ENCODE measurements at regions not wholly inside any gene's neighbourhood (a gene's known extent, or its start where the extent isn't known, plus 50 kb on each side); places are given as distances from the start of the nearest gene placed in this dataset.

DNA sequence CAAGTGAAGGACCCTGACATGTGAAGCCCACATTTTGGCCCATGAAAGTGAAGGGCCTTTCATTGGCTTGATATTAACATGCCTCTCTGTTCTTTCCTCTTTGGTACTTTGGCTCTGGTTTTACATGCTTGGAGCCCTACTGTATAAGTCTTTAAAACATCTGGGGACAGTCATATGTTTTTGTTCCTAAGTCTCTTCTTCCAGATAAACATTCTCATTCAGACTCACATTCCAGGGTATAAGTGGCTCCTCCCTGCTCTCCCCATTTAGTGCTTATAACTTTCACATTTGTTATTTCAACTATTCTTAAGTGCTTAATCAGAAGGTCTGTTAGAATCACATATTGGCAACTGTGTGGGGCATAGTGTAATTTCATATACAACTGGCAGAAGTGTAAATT, 1932.2 kb upstream of the CELF4 start:
- Mint-ChIP-seq H3K27me3 (ENCODE audit: low read depth) (no peaks in the 10 kb centered on the region), H3K9me3 (no peaks in the 10 kb centered on the region), H3K27ac (no peak overlapping the region), H3K4me3 (no peak overlapping the region), H3K4me1 (ENCODE audit: low read depth) (no peaks in the 10 kb centered on the region), H3K36me3 (ENCODE audit: low read depth) (no peaks in the 10 kb centered on the region)

DNA sequence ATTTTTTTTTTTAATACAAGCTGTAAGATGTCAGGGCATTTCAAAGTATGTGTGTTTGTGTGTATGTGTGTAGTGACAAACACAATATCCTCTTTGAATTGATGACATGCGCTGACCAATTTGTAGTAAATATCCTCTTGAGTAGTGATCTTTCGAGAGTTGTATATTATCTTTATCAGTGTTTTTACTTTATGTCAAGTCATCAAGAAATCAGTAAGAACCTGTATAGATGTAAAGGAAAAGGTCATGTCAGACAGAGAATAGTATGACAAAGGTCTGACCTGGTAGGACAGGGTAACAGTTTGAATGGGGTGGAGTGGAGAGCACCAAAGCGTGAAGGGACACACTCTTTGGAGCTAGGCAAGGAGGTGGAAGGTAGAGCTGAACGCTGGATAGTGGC, 1931.4 kb upstream of the CELF4 start:
- Mint-ChIP-seq H3K4me1 (ENCODE audit: low read depth) (no peaks in the 10 kb centered on the region), H3K36me3 (ENCODE audit: low read depth) (no peaks in the 10 kb centered on the region), H3K27ac (no peak overlapping the region), H3K9me3 (peaks cover 6% of the 10 kb centered on the region), H3K4me3 (no peak overlapping the region), H3K27me3 (ENCODE audit: low read depth) (no peaks in the 10 kb centered on the region)

- Mint-ChIP-seq H3K27ac (no peak overlapping the region), H3K36me3 (ENCODE audit: low read depth) (no peaks in the 10 kb centered on the region), H3K9me3 (peaks cover 13% of the 10 kb centered on the region), H3K27me3 (ENCODE audit: low read depth) (no peaks in the 10 kb centered on the region), H3K4me3 (no peak overlapping the region), H3K4me1 (ENCODE audit: low read depth) (no peaks in the 10 kb centered on the region)
Measured at GRCh38 chr18:39494211-39494896, 1928.8 kb upstream of the CELF4 start.

DNA sequence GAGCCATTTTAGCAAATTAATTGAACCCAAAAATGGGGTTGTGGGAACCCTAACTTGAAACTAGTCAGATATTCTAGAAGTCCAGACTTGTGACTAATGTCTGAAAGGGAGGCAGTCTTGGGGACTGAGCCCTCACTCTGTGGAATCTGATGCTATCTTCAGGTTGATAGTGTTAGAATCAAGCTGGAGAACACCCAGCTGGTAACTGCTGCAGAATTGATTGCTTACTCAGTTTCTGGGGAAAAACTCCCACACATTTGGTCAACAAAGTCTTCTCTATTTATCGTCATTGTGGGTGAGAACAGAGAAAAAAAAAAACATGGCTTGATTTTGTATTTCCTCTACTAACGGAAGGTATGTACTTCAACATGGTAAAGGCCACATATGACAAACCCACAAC, 1925.8 kb upstream of the CELF4 start:
- no peaks in the 10 kb centered on the region for H3K4me1 Mint-ChIP-seq (ENCODE audit: low read depth)
- no peak overlapping the region for H3K27ac Mint-ChIP-seq
- no peaks in the 10 kb centered on the region for H3K36me3 Mint-ChIP-seq (ENCODE audit: low read depth)
- H3K9me3 Mint-ChIP-seq = peaks cover 13% of the 10 kb centered on the region
- H3K27me3 Mint-ChIP-seq (ENCODE audit: low read depth) = no peaks in the 10 kb centered on the region
- H3K4me3 Mint-ChIP-seq = no peak overlapping the region

DNA sequence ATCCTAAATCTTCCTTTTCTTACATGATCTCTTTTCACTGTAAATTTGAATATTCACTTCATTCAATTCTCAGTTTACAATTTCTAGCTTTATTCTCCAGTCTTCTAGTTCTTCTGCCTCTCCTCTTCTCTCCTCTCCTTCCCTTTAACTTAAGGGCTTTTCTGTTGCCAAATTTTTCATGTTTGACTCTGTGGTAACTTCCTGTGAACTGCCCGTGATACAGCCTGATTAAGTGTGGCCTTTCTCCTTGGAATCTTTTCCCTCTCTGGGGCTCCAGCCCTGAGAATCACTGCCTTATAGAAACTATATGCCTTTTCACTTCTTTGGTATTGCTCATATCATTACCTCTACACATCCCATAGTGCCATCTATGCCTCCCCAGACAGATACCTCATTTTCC, 1923.8 kb upstream of the CELF4 start:
- H3K27me3 Mint-ChIP-seq (ENCODE audit: low read depth) = no peaks in the 10 kb centered on the region

DNA sequence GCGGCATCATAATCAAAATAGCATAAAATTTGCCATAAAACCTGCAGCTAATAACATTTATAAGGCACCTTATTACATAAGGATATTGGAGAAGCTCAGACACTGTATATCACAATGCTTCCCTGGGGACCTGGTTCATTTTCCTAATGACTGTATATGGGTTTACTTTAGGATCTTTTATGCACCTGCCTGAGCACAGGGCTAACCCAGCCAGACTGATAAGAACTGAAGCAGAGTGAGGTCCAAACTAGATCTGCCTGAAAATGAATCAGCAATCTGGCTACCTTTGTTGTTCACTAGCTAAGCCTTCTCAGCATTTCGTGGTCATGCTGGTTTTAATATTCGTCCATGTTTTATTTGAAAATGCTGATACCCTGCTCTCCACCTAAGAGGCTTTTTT, 1922.3 kb upstream of the CELF4 start:
- H3K27me3 Mint-ChIP-seq (ENCODE audit: low read depth) = no peaks in the 10 kb centered on the region
- no peak overlapping the region for H3K4me3 Mint-ChIP-seq

More for the DNA sequence above, 1923.8 kb upstream of the CELF4 start:
- H3K4me1 Mint-ChIP-seq (ENCODE audit: low read depth) = no peaks in the 10 kb centered on the region
- no peak overlapping the region for H3K27ac Mint-ChIP-seq
- H3K4me3 Mint-ChIP-seq = no peak overlapping the region
- H3K36me3 Mint-ChIP-seq (ENCODE audit: low read depth) = no peaks in the 10 kb centered on the region
- H3K9me3 Mint-ChIP-seq = peaks cover 13% of the 10 kb centered on the region

DNA sequence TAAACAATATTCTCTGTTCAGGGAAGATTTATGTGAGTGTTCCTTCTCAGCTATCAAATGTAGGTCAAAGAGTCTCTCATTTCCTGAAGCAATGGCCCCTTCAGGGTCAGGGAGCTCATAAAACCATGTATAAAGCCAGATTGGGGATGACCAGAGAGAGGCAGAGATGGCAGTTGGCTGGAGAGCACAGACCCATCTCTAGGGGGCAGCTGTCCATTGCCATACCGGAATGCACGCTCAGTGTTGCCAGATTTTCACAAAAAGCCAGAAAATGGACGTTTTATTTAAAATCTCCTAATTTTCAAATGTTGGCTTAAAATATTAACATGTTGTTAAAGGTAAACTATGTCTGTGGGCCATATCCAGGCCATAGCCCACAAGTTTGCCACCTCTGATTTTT, 1920.7 kb upstream of the CELF4 start:
- Mint-ChIP-seq H3K9me3 (peaks cover 7% of the 10 kb centered on the region), H3K4me3 (no peak overlapping the region), H3K36me3 (ENCODE audit: low read depth) (no peaks in the 10 kb centered on the region), H3K27ac (no peak overlapping the region), H3K4me1 (ENCODE audit: low read depth) (no peaks in the 10 kb centered on the region), H3K27me3 (ENCODE audit: low read depth) (no peaks in the 10 kb centered on the region)

More for the DNA sequence above, 1922.3 kb upstream of the CELF4 start:
- H3K27ac Mint-ChIP-seq = no peak overlapping the region
- H3K36me3 Mint-ChIP-seq (ENCODE audit: low read depth) = no peaks in the 10 kb centered on the region
- H3K9me3 Mint-ChIP-seq = peaks cover 13% of the 10 kb centered on the region
- H3K4me1 Mint-ChIP-seq (ENCODE audit: low read depth) = no peaks in the 10 kb centered on the region

GRCh38 chr18:39485696-39486095, 1920.1 kb upstream of the CELF4 start:
- no peaks in the 10 kb centered on the region for H3K4me1 Mint-ChIP-seq (ENCODE audit: low read depth)

GRCh38 chr18:39481281-39481680, 1915.7 kb upstream of the CELF4 start:
- H3K27ac Mint-ChIP-seq = no peak overlapping the region
- H3K27me3 Mint-ChIP-seq (ENCODE audit: low read depth) = no peaks in the 10 kb centered on the region
- H3K9me3 Mint-ChIP-seq = no peaks in the 10 kb centered on the region
- H3K36me3 Mint-ChIP-seq (ENCODE audit: low read depth) = no peaks in the 10 kb centered on the region
- H3K4me1 Mint-ChIP-seq (ENCODE audit: low read depth) = no peaks in the 10 kb centered on the region
- H3K4me3 Mint-ChIP-seq = no peak overlapping the region

More at GRCh38 chr18:39485696-39486095, 1920.1 kb upstream of the CELF4 start:
- peaks cover 6% of the 10 kb centered on the region for H3K9me3 Mint-ChIP-seq
- no peak overlapping the region for H3K27ac Mint-ChIP-seq
- no peaks in the 10 kb centered on the region for H3K36me3 Mint-ChIP-seq (ENCODE audit: low read depth)
- H3K4me3 Mint-ChIP-seq = no peak overlapping the region
- no peaks in the 10 kb centered on the region for H3K27me3 Mint-ChIP-seq (ENCODE audit: low read depth)

DNA sequence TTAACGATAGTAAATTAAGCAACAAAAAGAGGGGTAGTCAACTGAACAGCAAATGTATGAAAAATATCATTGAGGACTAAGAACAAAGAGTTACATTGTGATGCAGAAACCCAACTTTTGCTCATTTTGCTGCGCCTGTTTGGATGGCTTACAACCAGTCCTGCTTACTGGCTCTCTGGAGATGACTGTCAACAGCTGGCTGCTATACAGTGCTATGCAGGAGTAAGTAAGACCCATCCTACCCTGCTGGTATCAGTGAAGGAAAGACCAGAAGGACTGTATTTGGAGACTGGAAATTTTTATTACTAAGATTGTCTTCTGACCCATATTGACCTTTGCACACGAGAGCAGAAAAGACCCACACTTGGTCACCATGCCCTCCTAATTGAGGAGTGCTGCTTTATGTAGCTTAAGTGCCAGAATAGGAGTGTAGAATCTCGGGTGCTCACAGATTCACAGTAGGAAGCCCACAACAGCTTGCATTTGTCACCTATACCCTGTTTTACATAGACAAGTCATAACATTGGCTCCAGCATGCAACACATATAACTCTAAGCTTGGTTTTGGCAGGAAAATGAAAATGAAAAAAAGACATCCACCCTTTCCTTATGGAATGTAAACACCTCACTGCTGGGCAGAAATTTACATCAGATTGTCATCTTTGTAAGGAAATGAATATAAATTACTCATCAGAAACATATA, 1915.0 kb upstream of the CELF4 start:
- Mint-ChIP-seq H3K9me3 (no peaks in the 10 kb centered on the region), H3K36me3 (ENCODE audit: low read depth) (no peaks in the 10 kb centered on the region), H3K27ac (no peak overlapping the region), H3K4me1 (ENCODE audit: low read depth) (no peaks in the 10 kb centered on the region), H3K4me3 (no peak overlapping the region), H3K27me3 (ENCODE audit: low read depth) (no peaks in the 10 kb centered on the region)

DNA sequence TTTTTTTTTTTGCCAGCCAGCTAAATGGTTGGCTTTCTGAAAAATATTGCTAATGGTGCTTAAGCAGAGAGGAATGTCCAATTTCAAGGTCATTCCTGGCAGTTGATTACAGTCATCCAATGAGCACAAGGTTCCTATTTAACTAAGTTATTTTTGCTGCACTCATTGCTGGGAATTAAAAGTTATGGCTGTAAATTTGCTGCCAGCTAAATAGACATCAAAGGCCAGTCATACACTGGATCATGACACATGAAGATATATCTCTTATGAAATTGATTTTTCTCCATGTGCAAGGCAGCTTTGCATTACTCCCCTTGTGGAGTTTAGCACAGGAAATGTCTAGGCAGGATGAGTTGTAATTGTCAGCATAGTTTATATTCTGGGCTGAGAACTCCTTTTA, 1898.4 kb upstream of the CELF4 start:
- H3K36me3 Mint-ChIP-seq (ENCODE audit: low read depth) = no peaks in the 10 kb centered on the region
- H3K9me3 Mint-ChIP-seq = no peaks in the 10 kb centered on the region
- no peaks in the 10 kb centered on the region for H3K4me1 Mint-ChIP-seq (ENCODE audit: low read depth)
- no peak overlapping the region for H3K27ac Mint-ChIP-seq
- no peaks in the 10 kb centered on the region for H3K27me3 Mint-ChIP-seq (ENCODE audit: low read depth)
- no peak overlapping the region for H3K4me3 Mint-ChIP-seq

DNA sequence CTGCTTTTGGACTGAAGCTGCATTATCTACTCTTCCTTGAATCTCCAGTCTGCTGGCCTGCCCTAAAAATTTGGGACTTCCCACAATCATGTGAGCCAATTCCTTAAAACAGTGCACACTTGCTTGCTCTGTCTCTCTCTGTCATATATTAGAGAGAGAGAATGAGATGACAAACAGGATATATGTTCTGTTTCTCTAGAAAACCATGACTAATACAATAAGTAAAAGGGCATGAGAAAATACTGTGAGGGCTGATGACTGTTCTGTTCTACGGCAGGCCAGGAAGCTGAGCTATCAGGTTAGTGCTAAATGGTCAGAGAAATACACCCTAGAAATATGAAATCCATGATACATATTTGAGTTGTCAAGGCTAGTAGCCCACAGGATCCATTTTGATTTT, 1896.8 kb upstream of the CELF4 start:
- no peak overlapping the region for H3K4me3 Mint-ChIP-seq
- no peaks in the 10 kb centered on the region for H3K27me3 Mint-ChIP-seq (ENCODE audit: low read depth)
- H3K36me3 Mint-ChIP-seq (ENCODE audit: low read depth) = no peaks in the 10 kb centered on the region
- H3K4me1 Mint-ChIP-seq (ENCODE audit: low read depth) = no peaks in the 10 kb centered on the region
- H3K9me3 Mint-ChIP-seq = peaks cover 5% of the 10 kb centered on the region
- H3K27ac Mint-ChIP-seq = no peak overlapping the region

GRCh38 chr18:39460136-39460535, 1894.5 kb upstream of the CELF4 start:
- Mint-ChIP-seq H3K9me3 (peaks cover 5% of the 10 kb centered on the region), H3K36me3 (ENCODE audit: low read depth) (no peaks in the 10 kb centered on the region), H3K27me3 (ENCODE audit: low read depth) (no peaks in the 10 kb centered on the region), H3K27ac (no peak overlapping the region), H3K4me3 (no peak overlapping the region), H3K4me1 (ENCODE audit: low read depth) (no peaks in the 10 kb centered on the region)

DNA sequence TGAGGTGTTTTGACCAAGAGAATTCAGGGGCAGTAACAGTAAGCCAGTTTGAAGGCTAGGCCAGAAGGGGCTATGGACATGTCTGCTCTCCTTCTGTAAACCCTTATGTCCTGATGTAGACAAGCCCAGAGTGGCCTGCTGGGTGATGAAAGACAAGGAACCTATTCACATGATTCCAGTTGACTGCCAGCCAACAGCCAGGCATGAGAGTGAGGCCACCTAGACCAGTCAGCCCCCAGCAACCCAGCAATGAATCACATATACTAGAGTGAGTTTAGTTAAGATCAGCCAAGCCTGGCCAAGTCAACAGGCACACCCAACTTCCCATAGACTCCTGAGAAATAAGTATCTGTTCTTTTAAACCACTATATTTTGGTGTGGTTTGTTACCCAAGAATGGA, 1889.7 kb upstream of the CELF4 start:
- Mint-ChIP-seq H3K36me3 (ENCODE audit: low read depth) (no peaks in the 10 kb centered on the region), H3K4me1 (ENCODE audit: low read depth) (no peaks in the 10 kb centered on the region), H3K4me3 (no peak overlapping the region), H3K27me3 (ENCODE audit: low read depth) (no peaks in the 10 kb centered on the region), H3K9me3 (peaks cover 5% of the 10 kb centered on the region), H3K27ac (no peak overlapping the region)

DNA sequence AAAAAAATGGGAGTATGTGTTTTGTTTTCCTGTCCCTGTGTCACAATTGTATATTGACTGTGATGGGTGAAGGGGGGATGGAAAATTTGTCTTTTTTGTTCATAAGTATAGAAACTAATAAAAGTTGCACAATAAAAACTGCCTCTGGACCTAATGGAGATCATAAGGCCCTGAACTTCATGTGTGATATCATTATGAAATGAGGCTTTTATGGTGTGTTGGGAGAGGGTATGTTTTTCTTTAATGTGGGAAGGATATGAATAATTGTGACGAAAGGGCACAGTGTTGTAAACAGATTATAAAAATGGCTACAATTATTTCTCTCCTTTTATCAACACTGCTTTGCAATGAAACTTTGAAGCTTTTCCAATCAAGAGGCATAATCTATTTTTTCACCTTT, 1889.3 kb upstream of the CELF4 start:
- no peaks in the 10 kb centered on the region for H3K4me1 Mint-ChIP-seq (ENCODE audit: low read depth)
- no peak overlapping the region for H3K4me3 Mint-ChIP-seq
- H3K9me3 Mint-ChIP-seq = peaks cover 5% of the 10 kb centered on the region
- no peak overlapping the region for H3K27ac Mint-ChIP-seq
- no peaks in the 10 kb centered on the region for H3K27me3 Mint-ChIP-seq (ENCODE audit: low read depth)
- no peaks in the 10 kb centered on the region for H3K36me3 Mint-ChIP-seq (ENCODE audit: low read depth)

Data from T-helper 1 cell treated with Interleukin-12 subunit alpha and Interleukin-12 subunit beta and Interleukin-4 antibody, amounts not matched to agents 30 μg/mL and 1 μg/mL, for 36 hours (primary cell).